SU-DHL-6 (cell line): ENCODE measurements at regions not wholly inside any gene's neighbourhood (a gene's known extent, or its start where the extent isn't known, plus 50 kb on each side); places are given as distances from the start of the nearest gene placed in this dataset.

ENCODE experiments used
- EZH2phosphoT487 ChIP-seq: fragments of 200-600 bp; sonication (generic), shearing (Covaris generic); conservative IDR thresholded peaks from 2 replicates; pipeline ENCODE4 v1.6.1; 2018; ENCODE audit warnings: mild to moderate bottlenecking, antibody characterized with exemption, low read length, moderate library complexity, mixed read lengths
- TF ChIP-seq, protein P1 (sequence below): fragments of 200-600 bp; sonication (generic); IDR thresholded peaks from one replicate; pipeline ENCODE4 v1.5.1; 2017; ENCODE audit warnings: antibody characterized with exemption, mild to moderate bottlenecking, low read length, moderate library complexity; ENCODE audit not compliant: insufficient read depth, poor library complexity, severe bottlenecking

- TF ChIP-seq, protein P1, sequence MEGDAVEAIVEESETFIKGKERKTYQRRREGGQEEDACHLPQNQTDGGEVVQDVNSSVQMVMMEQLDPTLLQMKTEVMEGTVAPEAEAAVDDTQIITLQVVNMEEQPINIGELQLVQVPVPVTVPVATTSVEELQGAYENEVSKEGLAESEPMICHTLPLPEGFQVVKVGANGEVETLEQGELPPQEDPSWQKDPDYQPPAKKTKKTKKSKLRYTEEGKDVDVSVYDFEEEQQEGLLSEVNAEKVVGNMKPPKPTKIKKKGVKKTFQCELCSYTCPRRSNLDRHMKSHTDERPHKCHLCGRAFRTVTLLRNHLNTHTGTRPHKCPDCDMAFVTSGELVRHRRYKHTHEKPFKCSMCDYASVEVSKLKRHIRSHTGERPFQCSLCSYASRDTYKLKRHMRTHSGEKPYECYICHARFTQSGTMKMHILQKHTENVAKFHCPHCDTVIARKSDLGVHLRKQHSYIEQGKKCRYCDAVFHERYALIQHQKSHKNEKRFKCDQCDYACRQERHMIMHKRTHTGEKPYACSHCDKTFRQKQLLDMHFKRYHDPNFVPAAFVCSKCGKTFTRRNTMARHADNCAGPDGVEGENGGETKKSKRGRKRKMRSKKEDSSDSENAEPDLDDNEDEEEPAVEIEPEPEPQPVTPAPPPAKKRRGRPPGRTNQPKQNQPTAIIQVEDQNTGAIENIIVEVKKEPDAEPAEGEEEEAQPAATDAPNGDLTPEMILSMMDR: no peak
- no peak for TF ChIP-seq EZH2phosphoT487
These were observed 141.6 kb downstream of the HINT1 start for GRCh38 chr5:131023498-131023865.
